ENCODE measurements at regions not wholly inside any gene's neighbourhood (a gene's known extent, or its start where the extent isn't known, plus 50 kb on each side); places are given as distances from the start of the nearest gene placed in this dataset.

DNA sequence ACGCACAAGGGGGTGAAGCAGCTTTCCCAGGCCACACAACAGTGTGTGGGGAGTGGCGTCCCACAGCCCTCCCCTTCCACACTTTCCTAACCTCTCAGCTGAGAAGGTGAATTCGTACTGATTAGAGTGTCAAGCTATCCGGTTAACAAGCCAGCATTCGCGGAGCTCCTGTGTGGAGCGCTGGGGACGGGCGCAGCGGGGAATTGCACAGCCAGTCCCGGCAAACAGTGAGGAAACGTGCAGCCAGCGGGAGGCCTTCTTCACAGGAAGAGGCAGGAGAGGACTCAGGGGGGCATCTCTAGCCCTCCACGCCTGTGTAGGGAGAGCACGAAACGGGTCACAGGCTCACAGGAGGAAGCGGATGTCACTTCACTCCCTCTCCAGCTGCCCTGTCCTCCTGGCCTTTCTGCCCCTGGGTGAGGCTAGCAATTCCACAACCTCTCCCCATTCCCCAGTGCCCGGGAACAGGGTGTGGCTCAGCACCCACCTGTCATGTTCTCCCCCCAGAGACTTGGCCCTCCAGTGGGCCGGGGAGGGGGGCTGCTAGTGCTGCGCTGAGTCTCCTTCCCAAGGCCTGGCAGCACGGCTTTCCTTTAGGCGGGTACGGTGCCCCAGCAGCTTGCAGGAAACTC lies 117.3 kb downstream of the CPZ start:
- DNase-seq = no peak

DNA sequence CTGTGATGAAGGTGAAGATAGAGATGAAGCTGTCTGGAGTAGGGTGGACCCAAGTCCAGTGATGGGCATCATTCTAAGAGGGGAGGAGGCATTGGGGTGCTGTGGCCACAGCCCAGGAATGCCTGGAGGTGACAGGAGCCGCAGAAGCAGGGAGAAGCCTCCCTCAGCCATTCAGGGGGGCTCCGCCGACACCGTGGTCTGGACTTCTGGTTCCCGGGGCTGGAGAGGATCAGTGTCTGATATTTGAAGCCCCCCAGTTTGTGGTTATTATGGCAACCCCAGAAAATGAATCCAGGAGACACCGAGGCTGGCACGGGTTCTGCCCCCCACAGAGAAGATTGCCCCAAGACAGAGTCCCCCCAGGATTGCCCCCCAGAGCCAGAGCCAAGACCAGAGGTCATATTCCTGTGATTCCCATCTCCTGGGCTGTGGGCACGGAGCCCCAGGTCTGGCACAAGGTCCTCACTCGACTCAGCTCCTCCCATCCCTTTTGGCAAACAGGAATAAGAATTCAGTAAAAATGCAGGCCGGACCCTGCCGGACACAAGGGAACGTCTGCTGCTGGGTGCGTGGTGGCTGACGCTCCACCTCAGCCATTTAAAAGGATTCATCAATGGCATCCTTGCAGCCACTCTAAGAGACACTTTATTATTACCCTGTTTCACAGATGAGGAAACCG lies 116.6 kb downstream of the CPZ start:
- DNase-seq = no peak

DNA sequence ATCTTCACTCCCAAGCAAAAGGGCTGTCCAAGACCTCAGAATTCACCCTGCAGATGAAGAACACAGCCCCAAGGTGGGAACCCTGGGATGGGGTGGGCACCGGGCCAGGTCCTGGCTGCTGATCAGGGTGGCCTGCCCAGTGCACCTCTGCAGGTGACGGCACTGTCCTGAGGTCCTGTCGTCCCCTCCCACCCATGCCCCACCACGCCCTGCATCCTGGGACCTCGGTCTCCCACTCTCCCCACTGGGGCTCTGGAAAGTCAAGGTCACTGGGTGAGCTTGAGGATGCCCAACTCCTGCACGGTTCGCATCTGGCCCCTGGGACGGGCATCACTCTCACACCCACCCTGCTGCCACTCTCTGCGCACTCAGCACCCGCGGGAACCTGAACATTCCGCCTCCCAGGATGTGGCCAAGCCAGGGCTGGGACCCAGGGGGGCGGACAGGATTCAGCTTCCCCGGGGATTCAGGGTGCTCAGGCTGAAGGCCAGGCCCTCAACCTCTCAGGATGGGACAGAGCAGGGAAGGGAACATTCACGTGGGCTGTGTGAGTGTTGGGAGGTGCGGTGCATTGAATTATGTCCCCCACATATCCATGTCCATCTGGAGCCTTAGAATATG lies 115.9 kb downstream of the CPZ start:
- no peak for DNase-seq

DNA sequence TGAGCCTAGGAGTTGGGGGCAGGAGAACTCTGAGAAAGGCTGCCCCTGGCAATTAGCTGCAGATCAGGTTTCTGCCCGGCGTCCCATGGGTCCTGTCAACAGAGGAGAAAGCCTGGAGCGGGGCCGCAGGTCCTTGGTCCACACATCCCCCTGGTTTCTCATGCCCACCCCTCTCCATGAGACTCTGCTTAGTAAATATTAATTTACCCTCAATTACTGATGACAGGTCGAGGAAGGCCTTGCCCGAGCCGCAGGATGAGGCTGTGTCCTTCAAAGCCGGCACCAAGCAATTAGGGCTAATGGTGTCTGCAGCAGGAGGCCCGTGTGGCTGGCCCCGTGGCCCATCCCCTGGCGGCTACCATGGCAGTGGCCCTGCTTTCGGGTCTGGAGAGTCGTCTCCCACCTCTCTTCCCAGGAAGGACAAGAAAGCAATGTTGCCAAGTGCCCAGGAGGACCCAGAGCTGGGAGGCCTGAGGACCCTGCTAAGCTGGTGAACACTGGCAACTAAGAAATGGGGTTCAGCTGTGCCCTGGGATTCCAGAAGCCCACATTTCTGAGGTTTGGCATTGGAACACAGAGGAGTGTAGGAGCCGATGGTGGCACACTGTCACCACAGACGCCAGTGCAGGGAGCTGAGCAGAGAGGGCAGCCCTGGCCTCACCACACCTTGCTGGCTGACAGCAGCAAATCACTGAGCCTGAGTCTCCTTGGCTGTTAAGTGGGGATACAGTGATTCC lies 114.6 kb downstream of the CPZ start:
- DNase-seq = no peak

DNA sequence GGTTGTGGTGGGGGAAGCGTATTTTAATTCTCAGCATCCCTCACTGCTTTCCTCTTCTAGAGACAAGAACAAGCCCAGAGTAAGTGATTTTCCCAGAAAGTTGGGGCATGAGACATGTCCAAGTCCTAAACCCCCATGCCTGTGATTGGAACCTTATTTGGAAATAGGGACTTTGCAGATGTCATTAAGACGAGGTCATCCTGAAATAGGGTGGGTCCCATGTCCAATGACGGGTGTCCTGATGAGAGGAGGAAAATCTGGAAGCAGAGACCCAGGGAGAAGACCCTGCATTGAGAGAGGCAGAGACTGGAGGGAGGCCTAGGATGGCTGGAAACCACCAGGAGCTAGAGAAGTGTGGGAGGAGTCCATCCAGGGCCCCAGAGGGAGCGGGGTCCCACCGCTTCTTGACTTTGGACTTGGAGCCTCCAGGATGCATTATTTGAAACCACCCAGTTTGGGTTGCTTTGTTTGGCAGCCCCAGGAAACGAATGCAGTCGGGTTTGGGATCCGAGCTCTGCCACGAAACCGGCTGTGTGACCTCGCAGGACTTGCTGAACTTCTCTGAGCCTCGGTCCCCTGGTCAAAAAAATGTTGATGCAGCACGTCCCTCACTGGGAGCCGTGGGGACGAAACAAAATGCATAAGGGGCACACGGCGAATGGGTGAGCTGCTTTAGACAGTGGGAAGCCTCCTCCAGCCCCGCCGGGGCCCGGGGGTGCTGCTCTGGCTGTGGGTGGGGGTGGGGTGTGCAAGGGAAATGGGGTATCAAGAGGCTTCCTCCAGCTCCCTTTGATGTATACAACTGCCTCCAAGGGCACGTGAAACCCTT lies 113.9 kb downstream of the CPZ start:
- no peak for DNase-seq

DNA sequence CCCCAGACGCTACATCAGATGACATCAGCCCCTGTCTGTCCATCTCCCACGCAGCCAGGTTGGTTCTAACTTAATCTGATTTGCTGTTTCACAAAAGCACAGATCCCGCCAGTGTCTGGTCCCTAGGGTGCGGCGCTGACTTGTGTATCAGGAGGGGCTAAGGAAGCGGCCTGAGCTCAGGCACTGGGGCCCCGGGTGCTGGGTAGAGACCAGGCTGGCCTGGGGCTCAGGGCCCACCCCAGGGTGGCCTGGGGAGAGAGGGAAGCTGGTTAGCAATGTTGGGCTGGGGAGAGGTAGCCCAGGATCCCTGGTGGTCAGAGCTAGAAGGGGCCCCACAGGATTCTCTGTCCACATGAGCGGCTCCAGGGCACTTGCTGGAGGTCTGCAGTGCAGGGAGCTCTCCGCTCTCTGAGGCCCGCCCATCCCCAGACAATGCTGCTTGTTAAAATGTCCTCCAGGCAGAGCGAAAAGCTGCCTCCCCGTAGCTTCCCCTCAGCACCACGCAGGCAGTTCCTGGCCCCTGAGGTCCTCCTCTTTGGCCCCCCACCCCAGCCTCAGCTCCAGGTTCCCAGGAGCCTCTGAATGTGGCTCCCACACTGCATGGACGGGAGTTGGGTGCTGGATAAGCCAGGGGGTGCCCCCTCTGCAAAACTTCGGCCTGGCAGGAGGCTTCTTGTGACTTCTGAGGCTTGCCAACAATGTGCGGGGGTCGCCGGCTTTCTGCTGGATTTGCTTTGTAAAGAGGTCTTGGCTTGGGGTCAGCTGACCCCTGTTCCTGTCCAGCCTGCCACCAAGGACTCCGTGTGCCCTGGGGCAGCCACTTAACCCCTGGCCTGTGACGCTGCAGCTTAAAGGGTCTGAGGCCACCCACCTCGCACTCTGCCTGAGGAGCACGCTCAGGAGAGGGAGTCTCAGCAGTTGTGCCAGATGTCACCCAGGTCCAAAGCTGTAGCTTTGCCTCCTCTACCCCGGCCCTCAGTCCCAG lies 112.9 kb downstream of the CPZ start:
- DNase-seq = no peak

DNA sequence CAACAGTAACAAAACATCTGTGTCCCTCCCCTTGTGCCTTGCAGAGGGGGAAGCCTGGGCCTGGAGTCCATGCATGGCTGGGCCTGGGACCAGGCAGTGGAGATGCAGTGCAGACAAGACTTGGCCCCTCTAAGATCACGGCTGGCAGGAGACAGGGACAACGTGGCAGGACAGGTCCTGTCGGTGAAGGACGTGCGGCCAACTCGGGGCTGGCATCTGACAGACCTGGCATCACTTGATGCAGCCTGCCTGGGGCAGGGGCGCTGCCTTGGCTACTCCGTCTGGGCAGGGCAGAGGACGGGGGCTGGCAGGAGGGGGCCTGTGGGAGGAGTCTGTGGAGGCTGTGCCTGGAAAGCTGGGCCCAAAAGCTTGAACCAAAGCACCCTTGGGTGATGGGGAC lies 112.1 kb downstream of the CPZ start:
- DNase-seq = no peak

DNA sequence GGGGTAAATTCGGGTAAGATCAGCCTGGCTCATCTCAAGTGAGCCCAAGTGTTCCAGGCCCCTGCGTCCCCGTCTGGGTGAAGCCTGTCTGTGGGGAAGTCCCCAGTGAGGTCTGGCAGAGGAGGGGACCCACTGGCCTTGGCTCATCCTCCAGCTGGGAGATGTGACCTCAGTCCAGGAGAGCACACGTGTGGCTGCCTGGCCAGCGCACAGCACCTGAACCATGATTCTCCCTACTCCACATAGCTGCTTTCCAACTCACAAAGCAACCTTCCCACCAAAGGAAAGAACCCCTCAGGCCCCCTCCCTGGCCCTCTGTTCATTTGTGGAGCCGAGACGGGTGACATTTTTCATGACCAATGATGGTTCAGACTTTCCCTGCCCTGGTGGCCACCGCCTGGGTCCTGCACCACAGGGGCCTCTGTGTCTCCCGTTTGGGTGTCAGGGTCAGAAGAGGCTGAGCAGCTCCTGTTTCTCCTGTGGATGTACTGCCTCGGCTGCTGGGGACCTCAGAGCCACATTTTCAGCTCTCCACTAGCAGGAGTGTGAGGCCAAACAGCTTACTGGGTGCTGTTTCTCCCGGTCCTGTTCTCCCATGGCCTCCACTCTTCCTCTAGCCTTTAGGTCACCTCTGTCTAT lies 111.4 kb downstream of the CPZ start:
- DNase-seq = no peak

DNA sequence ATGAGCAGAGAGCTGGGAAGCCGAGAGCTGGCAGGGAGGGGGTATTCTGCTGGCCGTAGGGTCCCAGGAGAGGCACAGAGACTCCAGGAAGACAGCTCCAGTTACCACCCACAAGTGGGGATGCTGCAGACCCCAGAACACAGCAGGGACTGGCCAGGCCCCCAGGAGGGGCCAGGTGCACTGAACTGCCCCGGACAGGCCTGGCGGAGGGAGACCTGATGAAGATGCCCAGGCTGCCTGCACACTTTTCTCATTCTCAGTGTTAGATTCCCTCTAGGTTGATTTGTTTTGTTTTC lies 110.8 kb downstream of the CPZ start:
- DNase-seq = no peak

DNA sequence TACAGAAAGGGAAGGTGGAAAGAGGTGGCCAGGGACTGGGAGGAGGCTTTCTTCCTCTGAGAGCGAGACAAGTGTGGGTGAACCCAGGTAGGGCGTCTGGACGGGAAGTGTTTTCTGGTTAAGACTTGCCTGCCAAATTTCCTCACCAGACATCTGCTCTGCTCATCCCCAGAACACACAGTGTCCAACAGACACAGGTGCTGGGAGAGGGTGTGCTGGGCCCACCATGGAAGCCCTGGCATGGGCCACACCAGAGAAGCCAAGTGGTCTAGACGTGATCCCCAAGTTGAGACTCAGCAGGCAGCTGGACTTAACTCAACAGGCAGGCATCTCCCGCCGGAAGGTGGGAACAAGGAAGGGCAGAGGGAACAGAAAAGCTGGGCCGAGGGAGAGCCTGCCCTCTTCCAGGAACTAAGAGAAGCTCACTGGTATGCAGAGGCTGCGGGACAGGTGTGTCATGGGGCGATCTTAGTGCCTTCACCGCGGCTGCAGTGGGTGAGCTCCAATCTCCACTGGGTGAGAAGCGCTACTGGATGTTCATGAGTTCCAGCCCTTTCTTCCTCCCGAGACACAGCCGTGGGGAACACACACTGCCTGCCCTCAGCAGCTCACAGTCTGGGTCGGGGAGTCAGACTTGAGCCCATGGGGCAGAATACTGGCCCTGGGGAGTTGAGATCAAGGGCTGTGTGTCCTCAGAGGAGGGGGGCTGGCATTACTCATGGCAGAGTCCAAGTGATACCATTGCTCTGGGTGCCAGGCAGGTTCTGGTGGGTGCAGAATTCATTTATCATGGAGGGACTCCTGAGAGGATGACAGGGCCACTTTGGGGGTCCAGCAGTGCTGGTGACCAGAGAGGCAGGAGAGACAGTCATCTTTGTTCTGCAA lies 110.2 kb downstream of the CPZ start:
- DNase-seq = no peak

DNA sequence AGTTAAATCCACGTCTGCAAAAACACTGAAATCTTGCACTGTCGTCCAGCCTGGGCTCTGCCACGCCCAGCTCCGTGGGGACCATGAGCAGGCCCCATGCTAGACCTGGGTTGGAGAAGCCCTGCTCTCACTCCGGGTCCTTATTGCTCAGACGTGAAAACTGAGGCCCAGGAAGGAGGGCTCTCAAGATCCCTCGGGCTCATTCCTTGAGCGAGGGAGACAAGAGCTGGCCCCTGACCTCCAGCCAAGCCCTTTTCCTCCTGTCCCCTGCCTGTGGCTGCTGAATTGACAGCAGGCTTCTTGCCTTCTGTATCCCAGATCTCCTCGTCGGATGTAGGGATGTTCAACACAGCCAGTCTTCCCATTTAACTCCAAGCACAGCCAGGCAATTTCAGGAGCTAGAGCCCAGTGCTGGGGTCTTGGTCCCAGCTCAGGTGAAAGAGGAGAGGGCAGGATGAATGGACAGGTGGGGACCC lies 109.5 kb downstream of the CPZ start:
- DNase-seq = no peak

DNA sequence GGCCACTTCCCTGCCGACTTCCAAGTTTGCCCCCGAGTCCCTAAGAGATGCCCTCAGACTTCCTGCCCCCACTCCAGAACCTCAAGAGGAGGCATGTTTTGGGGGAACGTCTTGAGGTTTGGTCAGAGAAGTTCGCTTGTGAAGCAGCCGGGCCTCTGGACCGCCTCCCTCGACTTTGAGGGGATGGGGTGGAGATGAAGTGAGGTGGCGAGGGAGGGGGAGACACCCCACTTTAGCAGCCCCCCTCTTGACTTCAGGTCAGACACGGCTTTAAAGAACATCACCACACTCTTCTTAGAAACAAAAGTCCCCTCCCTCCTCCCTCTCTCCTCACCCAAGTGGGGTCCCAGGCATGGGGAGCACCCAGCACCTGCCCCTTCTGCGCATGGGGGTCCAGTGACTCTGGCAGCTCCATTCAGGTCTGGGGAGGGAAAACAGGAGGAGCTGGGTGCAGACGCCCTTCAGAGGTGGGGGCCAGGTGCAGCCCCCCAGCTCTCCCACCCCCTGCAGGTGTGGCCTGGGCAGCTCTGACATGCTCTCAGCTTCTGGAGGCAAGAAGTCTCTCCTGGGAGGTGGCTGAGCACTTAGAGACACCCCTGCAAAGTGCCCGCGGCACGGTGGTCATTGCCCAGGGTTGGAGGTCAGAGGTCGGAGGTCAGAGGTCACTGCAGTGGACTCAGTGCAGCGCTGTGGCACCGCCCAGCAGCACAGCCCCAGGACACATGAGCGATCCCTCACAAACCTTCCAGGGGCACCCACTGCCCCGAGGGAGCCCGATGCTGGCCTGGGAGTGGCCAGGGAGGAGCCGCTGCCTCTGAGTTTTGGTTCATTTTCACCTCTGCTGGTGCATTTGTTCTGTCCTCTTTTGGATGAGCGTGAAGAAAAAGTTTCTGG lies 108.8 kb downstream of the CPZ start:
- DNase-seq = no peak

DNA sequence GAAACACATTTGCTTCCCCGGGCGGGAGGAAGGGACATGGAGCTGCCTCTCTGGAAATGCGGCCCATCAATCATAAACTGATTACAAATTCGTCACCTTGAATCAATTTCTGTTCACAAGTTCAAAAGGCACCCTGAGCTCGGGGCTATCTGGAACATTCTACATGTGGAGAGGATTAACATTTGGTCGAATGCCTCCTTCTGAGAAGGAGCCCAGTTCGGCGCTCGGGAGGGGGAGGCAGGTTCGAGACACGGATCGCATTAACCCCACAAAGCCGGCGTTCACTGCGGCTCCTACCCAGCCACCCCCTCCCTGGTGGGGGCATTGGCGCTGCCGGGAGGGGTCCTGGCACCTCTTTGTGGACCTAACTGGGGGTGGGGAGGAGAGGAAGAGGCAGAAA lies 108.0 kb downstream of the CPZ start:
- DNase-seq = no peak

DNA sequence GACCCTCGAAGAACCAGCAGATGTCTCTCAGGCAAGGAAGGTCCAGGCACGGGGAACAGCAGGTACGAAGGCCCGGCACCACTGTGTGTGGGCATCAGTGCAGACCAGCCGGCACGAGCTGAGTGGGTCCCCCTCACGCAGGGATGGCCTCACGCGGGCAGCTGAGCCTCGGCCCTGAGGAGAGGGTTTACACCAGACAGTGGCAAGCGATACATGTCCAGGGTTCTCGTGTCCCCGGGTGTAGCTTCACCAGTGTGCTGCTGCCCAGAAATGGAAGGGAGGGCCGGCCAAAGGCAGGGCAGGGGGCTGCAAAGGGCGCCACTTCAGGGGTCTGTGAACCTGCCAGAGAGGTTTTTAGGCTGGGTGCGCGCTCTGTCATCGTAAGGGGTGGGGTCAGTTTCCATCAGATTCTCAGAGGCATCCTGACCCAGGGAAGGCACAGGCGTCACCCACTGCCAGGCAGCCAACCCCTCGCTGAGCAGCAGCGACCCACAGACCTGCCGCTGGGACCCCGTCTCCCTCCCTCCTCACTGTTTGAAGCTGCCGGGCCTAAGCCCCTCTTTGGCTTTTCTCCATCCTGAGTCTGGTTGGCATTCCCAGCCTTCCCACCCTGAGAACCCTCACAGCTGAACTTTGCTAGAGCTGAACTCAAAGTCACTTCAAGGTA lies 107.0 kb downstream of the CPZ start:
- DNase-seq = no peak

DNA sequence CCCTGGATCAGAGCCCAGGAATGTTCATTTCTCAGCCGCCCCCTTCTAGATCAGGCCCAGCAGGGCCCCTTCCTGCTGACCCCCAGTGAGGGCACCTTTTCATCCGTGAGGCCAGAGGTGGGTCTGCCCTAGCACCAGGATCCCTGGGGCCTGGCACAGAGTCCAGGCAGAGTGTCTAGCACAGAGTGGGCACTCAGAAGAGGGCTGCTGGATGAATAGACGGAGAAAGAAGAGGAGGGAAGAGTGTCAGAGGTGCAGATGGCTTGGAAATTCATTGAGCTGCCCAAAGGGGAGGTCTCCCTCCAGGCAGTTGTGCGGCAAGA lies 106.5 kb downstream of the CPZ start:
- no peak for DNase-seq

DNA sequence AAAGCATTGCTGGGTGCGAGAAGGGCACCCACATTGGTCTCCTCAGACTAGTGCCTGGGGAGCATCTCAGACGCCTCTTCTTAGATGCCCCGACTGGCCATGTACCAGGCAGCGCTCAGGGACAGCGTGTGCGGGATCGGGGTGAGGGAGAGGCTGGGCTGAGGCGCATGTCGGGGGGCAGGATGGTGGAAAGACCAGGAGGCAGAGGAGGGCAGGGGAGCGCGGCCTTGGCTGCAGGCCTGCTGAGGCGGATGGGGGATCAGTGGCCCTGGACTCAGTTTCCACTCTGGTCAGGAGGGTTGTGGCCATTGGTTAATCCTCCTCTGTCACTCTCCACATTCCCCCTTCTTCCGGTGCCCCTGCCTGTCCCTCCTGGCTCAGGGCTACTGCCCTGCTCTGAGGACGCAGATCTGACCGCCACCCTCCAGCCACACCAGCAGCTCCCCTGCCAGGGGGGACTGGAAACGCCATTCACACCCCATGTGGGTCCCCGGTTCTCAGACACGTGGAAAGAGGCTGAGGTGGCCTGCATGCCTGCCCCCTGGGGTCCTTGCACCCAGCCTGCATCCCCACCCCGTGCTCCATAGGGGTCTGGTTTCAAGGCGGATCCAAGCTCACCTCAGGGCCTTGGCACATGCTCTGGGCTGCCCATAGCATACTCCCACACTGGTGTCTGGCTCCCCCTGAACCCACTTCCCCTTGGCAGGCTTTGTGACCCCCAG lies 105.9 kb downstream of the CPZ start:
- no peak for DNase-seq

DNA sequence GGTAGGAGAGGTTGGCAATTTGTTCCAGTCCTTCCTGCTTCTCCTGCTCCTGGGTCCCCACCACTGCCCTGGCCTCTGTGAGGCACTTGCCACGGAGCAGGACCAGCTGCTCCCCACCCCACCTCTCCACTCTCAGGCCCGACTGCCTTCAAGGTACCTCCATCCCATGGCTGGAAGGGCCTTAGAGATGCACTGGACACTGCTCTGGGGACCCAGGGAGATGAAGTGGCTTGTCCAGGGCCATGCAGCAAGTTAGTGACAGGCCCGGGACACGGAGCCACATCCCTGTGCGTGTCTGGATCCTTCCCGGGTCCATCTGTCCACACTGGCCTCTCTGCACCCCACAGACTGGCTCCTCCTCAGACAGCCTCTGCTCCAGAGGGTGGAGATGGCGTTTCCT lies 105.3 kb downstream of the CPZ start:
- DNase-seq = no peak

Data from activated CD4-positive, alpha-beta T cell treated with anti-CD3 and anti-CD28 coated beads, Interleukin-2, amount 50 U/mL, for 48 hours (primary cell).